A172 (cell line): ENCODE measurements at regions not wholly inside any gene's neighbourhood (a gene's known extent, or its start where the extent isn't known, plus 50 kb on each side); places are given as distances from the start of the nearest gene placed in this dataset.
"Not testable (repeated sequence)": the region's sequence is repeated elsewhere in the genome, so short reads cannot be mapped to it uniquely, and the experiment has no call there.

Experiments
- DNase-seq: peaks from one replicate; pipeline ENCODE4 v3.0.0-alpha.2; 2015; ENCODE audit warnings: low spot score

DNA sequence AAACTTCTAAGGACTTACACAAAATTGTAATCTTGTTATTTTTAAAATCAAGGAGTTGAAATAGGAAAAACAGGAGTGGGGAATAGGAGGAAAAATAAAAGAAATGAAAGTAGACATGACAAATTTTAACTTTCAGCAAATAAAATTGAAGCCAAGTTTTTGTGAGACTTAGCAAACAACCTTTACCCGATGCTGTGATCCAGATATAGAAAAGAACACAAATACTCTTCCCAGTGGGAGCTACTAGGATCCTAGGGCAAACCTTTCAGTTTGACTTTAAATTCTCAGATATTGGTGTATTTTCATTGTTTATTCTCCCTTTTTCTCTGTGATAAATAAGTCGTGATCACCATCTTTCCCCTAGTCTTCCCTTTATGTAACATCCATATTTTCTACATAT is 968.7 kb upstream of the CITED2 start:
- DNase-seq = no peak

DNA sequence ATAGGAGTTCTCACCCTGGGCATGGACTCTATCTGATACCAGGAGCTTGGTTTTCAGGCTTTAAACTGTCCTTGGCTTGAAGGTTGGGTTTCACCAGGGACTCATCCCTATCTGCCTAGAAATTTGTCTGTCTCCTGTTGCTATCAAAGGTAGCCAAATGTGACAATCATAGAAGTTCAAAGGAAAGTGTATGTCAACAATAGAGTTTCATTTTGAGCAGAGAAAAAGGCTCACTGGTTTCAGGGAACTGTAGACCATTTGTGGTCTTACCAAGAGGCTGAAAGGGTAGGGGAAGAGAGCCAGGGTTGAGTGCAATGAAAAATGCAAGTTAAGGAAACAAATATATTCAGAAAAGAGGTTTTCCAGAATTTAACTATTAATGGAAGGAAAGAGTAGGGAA is 966.8 kb upstream of the CITED2 start:
- DNase-seq = no peak

DNA sequence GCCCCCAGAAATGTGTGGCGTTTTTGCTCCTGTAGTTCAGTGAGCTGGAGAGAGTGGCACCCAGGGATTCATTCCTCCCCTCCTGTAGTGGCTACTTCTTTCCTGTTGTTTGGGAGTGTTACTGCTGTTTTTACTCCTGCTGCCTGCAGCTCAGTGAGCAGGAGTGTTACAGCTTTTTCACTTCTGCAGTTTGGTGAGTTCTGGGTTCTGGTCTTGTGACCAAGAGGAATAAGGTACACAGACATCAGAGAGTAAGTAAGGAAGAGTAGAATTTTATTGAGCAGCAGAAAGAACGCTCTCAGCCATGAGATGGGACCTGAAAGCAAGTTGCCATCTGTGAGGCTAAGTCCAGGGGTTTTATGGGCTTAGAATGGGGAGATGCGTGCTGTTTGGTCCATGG is 966.3 kb upstream of the CITED2 start:
- no peak for DNase-seq

DNA sequence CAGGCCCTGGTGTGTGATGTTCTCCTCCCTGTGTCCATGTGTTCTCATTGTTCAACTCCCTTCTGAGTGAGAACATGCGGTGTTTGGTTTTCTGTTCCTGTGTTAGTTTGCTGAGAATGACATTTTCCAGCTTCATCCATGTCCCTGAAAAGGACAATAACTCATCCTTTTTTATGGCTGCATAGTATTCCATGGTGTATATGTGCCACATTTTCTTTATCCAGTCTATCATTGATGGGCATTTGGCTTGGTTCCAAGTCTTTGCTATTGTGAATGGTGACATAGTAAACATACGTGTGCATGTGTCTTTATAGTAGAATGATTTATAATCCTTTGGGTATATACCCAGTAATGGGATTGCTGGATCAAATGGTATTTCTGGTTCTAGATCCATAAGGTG is 964.6 kb upstream of the CITED2 start:
- DNase-seq = not testable (repeated sequence)

DNA sequence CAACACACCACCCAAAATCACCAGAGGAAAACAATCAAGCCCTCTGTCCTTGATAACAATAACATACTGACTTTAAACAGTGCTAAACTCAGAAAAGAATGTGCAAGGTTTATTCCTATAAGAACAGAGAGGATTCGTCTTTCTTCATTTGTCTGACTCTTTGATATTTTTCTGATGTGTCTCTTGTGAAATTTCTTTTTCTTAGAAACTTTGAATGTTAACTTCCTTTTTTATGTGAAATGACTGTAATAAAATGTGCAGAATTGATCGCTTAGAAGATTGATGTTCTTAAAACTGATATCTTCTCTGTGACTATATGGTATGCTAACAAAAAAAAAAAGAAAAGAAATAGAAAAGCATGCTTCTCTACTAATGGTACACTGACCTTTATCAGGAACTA is 947.4 kb upstream of the CITED2 start:
- no peak for DNase-seq

DNA sequence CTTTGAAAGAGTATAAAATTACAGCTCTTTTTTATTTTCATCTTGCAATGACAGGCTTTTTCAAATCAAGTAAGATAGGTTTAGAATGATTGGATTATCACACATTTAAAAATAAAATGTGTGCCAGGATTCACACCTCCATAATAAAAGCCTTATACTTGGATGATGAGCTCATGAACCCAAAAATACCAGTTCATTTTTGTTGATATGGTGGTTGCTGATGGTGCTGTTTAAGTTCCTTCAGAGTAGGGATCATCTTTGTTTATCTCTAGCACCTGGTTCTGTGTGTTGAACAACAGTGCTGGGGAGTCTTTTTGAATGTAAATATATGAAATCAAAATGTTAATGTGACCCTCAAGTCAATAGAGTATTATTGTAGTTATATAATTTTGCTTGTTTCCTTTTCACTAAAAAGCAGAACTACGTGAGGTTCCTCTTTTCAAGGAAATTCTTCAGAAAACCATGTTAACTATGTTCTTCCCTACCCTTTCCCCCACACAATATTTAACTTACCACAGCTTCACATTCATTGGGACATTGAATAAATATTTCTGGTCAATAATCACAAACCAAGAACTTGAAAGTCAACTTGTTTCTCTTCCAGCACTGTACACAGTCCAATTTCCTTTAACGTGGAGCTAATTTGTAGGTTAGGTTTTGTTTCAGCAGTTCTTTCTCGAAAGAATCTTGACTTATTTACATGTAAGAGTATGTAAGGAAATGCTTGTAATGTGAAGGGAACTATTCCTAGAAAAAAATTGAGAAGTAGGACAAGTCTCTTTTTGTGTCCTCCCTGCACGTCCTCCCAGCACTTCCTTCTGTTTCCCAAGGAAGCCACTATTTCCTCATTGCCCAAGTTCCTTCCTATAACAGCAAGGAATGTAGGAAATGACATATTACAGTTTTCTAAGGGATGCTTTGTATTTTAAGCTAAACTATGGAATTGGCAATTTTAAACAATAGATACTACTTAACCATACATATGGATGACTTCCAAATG is 945.9 kb upstream of the CITED2 start:
- no peak for DNase-seq

DNA sequence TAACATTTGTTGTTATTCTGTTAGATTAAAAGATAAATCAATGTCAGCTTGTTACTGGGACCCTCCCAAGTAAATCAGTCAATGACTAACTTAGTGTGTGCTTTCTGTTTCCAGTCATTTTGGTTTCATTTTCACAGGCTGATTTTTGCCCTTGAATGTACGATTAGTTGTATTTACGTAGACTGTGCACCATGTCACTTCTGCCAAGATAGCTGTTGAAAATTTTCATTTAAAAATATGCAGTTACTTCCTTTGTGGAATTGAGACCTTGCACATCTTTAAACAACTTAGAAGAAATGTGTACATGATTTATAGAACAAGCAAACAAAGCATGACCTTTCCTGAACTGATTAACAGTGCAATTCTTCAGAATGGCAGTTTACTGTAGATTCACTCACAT is 944.8 kb upstream of the CITED2 start:
- DNase-seq = peak; percentile 25

DNA sequence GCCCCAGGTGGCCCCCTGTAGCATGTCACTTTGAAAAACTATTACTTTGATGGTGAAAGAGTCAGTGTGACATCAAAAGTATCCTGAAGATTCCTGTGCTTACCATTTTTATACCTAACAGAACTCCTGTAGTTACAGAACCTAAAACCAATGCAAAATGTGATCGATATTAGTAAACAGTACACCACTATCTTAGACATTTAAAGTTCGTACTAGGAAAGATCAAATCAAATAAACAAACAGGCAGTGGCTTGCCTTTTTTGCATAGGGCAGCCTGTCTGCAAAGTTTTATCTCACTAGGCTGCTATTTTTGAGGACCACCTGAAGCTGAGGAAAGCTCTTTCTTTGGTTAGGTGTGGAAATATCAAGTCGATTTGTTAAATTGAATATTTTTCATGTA is 944.0 kb upstream of the CITED2 start:
- no peak for DNase-seq

DNA sequence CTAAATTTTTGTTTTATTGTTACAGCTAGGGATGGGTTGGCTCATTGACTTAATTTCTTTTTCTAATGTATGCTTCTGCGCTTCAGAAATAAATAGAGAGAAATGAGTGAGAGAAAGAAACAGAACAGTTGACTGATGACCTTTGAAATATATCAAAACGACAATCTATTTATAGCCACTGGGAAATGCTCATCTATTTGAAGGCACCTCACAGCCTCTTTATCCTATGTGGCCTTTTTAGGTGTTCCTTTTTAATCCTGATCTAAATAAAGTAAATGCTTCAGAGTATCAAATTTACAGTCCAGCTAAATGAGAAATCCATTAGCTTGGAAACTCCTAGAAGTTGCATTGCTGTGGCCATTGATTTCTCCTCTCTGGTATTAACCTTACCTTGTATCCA is 943.5 kb upstream of the CITED2 start:
- no peak for DNase-seq

DNA sequence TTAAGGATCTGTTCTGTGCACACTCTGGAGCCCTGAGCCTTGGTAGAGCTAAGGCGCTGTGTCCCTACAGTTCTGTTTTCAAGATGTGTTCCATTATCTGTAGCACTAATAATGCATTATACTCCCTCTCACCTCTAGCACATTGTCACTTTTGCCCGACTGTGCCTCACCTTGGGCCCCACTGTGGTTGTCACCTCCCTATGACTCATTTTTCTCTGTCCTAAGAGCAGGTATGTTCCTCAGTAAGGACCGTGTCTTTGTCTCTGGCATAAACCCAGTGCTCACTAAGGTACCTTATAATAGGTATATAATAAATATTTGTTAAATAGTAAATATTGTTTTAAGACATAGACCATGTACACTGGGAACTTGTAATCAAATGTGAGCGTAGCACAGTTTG is 942.5 kb upstream of the CITED2 start:
- no peak for DNase-seq

DNA sequence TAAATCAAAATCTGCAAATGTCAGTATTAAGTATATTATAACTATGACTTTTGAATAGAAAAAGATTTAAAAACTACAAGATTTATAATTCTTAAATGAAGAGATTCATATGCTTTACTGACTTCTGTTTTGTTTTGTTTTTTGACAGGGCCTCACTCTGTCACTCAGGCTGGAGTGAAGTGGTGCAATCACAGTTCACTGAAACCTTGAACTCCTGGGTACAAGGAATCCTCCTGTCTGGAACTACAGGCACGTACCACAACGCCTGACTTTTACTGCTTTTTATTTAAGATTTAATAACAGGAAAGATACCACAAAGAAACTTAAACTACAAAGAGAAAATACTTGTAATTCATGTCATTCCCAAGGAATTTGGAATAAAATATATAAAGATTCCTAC is 940.2 kb upstream of the CITED2 start:
- DNase-seq = no peak

DNA sequence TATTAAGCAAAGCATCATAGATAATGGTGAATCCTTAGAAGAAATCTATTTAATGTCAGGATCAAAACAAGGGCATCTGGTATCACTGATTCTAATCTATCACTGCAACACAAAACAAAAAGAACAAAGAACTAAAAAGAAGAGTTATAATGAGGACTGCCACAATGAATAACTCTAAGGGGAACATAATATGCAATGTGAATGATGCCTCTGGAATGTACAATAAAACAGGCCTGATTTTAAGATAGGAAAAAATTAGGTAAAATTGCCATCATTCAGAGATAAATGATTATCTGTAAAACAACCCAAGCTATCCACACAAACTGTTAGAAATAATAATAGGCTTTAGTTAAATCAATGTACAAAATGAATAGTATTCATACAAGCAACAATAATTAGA is 936.7 kb upstream of the CITED2 start:
- DNase-seq = no peak

DNA sequence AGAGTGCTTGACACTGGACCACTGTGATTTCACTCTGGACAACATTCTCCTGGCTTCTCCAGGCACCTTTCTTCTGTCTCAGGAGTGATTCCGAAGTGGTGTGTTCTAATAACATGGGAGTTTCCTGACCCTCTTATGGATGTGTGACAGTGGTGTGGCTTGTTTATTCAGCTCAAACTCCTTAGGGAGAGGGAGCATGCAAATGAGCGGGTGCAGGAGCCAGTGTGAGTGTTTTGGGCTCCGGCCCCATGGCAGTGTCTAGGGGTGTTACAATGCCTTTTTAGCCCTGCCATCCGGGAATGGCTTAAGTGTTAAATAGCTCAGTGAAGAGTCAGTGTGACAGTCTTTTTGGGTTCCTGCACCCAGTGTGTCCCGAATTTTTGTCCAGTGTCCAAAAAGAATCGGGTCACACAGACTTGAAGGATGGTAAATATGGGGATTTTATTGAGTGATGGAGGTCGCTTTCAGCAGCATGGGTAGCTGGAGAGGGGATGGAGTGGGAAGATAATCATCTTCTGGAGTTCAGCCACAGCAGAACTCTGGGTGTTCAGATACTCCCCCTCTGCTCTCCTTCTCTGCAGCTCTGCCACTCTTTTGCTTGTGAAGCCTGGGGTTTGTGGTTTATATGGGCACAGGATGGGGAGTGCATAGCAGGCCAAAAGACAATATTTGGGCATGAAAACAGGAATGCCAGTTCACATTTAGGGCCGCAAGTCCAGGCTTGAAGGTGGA is 928.9 kb upstream of the CITED2 start:
- no peak for DNase-seq

DNA sequence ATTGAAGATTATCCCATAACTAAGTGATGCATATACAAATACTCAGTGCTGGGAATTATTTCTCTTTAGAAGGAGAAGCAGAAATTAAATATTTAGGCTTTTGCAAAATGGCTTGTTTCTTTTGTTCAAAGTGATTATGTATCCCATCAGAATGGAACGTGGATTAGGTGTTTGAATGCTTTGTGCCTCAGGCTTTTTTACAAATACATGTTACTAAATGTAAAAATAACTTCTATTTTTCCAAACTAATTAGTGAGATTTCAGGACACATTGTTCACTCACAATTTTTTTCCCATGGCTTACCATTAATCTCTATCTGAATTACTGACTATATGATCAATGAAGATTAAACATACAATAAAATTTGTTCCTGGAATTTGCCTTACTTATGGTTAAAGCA is 925.9 kb upstream of the CITED2 start:
- DNase-seq = no peak

DNA sequence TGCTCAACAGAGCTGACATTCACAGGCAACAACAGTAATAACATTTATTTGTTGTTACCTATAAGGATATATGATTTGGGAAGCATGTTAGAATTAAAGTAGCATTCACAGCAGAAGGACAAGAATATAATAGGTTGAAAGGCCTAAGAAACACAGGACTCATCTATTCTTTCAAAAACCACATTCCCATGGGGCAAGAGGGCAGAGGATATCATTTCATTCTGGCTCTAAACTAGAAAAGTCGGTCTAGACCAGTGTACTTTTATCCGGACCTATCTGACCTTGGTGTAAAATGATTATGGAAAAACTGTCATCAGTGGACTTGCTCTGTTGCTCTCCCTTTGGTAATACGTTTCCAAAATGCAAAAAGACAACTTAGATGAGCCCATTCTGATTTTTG is 914.7 kb upstream of the CITED2 start:
- DNase-seq = no peak

DNA sequence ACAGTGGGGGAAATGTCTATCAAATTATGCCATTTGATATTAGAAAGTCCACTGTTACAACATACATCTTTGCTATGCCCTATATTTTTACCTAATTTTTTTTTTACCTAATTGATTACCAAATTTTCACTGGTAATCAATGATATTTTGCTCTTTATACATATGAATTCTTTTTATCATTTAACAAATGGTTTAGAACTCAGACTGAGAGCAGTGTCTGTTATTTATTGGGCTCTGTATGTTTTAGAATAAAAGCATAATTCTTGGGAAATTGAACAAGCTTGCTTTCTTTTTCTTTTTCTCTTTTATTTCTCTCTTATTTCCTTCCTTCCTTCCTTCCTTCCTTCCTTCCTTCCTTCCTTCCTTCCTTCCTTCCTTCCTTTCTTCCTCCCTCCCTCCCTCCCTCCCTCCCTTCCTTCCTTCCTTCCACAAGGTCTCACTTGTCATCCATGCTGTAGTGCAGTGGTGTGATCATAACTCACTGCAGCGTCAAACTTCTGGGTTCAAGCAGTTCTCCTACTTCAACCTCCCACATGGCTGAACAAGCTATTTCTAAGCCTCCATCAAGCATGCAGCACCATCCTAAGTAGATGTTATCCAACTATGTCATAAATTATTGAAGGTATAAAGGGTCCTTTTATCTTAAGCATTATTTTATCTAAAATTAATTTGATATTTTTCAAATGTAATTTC is 911.7 kb upstream of the CITED2 start:
- no peak for DNase-seq

DNA sequence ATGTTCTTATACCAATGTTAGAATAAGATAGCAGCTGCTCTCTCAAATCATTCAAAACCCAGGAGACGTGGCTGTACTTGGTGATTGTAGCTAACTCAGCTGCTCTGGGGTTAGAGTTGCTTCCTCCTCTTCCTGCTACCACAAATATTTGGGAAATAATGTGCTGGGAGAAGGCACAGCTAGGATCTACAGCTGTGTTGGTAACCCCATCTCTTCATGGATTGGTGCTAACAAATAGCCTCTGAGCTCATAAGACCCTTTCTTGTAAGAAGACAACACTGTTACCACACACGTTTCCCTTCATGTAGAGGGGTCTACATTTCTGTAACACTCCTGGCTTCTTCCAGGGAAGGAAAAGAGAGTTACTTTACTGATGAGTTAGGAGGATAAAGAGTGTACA is 911.0 kb upstream of the CITED2 start:
- DNase-seq = no peak

DNA sequence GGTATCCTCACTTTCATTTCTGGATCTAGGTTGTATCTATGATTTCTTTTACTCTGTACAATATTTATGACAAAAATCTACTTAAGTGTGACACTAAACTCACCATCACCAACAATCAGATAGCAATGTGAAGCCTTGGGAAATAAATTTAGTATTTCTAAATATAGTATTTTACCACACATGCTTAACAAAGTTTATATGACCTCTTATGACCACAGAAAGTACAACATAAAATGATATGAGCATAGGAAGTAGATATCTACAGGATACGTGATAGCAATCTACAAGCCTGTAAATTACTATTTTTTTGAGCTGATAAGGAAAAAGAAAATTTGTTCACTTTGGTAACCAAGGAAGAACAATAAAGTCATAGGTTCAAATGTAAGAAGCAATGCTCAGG is 910.4 kb upstream of the CITED2 start:
- no peak for DNase-seq

DNA sequence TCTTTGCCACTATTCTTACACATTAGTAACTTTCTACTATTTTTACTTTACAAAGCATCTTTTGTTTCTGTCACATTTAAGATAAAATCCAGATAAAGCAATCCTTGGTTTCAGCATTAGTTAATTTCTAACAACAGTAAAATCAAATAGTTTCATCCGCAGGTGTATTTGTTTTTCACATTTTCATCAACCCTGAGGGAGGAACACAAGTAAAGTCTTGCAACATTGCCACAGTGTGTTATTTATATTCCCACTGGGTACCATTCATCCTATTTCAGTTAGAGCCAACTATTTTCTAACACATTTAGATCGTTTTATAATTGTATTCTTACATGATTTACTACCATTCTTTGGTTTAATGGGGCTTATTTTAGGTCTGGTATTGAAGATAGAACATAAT is 908.7 kb upstream of the CITED2 start:
- no peak for DNase-seq

DNA sequence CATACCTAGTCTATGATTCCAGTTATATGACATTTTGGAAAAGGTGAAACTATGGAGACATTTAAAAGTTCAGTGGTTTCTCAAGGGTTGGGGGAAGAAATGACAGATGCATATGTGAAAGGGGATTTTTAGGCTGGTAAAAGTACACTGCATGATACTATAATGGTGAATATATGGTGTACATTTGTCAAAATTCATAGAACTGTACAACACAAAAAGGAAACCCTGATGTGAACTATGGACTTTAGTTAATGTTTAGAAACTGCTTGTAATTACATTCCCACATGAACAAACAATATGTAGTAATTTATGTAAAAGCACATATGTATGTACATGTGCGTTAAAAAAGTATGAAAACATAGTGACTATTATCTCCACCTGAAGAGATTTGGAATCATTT is 907.3 kb upstream of the CITED2 start:
- DNase-seq = no peak

DNA sequence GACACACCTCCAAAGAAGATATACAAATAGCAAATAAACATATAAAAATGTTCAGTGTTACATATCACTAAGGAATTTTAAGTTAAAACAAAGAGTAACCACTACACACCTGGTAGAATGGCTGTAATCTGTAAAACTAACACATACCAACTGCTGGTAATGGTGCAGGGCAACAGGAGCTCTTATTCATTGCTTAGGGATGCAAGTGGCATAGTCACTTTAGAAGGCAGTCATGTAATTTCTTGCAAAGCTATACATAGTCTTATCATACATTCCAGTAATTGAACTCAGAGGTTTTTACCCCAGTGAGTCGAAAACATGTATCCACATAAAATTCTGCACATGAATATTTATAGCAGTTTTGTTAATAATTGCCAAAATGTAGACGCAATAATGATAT is 906.8 kb upstream of the CITED2 start:
- DNase-seq = no peak

DNA sequence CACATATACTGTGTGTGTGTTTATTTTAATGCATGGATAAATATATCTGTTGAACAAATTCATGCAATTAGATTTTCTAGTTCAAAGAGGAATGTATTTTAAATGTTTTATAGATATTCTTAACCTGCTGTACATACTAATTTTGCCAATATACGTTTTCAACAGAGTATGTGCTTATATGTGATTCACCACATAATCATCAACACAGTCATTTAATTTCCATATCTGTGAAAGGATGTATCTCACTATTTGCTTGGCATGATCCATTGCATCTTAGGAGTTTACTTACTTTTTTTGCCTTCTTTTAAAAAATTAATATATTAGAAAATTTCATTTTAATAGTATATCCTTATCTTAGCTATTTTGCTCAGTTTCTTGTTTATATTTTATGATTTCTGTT is 902.3 kb upstream of the CITED2 start:
- DNase-seq = no peak

DNA sequence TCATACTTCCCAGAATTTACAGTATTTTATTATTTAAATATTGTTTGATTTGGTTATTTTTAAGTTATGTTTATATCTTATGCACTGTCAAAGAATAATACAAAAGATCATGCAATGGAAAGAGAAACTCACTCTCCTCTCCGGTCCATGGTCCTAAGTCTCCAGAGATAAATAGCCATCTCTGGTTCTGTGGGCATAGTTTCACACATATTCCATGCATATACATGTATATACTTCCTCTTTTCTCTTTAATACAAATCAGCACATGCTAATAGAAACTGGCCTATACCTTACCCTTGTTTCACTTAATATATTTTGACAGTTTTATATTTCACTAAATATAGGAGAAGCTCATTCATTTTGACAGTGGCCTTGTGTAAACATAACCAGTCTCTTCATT is 901.7 kb upstream of the CITED2 start:
- DNase-seq = no peak
